GM23338 (cell line): ENCODE measurements at regions not wholly inside any gene's neighbourhood (a gene's known extent, or its start where the extent isn't known, plus 50 kb on each side); places are given as distances from the start of the nearest gene placed in this dataset.

ENCODE experiments used
- ATAC-seq: fragments of 200-7000 bp; cut with Tn5 transposase; 3 replicates; pipeline ENCODE4 v1.9.1; 2020
- DNase-seq: peaks from one replicate; pipeline ENCODE4 v3.0.0-alpha.2; 2015; ENCODE audit warnings: low spot score
- H2AFZ ChIP-seq: fragments of 200-600 bp; sonication (generic); 2 replicates; pipeline ENCODE4 v1.8.0; 2016; ENCODE audit warnings: antibody characterized with exemption, mild to moderate bottlenecking, moderate library complexity
- H3F3A ChIP-seq: fragments of 200-600 bp; sonication (generic); replicated peaks from 2 replicates; pipeline ENCODE4 v1.8.0; 2017; ENCODE audit warnings: antibody characterized with exemption, mixed run types, low read depth
- H3K27ac ChIP-seq: fragments of 200-600 bp; sonication (generic); 2 replicates; pipeline ENCODE4 v1.6.1; 2016; ENCODE audit warnings: low read depth
- H3K27me3 ChIP-seq: fragments of 200-600 bp; sonication (generic); 2 replicates; pipeline ENCODE4 v1.8.0; 2016; ENCODE audit warnings: mild to moderate bottlenecking, mixed run types, moderate library complexity; ENCODE audit not compliant: insufficient read depth
- H3K36me3 ChIP-seq: fragments of 200-600 bp; sonication (generic); 2 replicates; pipeline ENCODE4 v1.8.0; 2016; ENCODE audit warnings: mild to moderate bottlenecking; ENCODE audit not compliant: insufficient read depth
- H3K4me1 ChIP-seq: fragments of 200-600 bp; sonication (generic); 2 replicates; pipeline ENCODE4 v1.8.0; 2016; ENCODE audit warnings: mild to moderate bottlenecking, moderate library complexity; ENCODE audit not compliant: insufficient read depth
- H3K4me2 ChIP-seq: fragments of 200-600 bp; sonication (generic); 2 replicates; pipeline ENCODE4 v1.7.1; 2017; ENCODE audit warnings: mixed run types
- H3K4me3 ChIP-seq: fragments of 200-600 bp; sonication (generic); 2 replicates; pipeline ENCODE4 v1.6.1; 2016; ENCODE audit warnings: mixed run types
- H3K79me2 ChIP-seq: fragments of 200-600 bp; sonication (generic); replicated peaks from 2 replicates; pipeline ENCODE4 v1.8.0; 2017; ENCODE audit warnings: mild to moderate bottlenecking; ENCODE audit not compliant: insufficient read depth
- H3K9me2 ChIP-seq: fragments of 200-600 bp; sonication (generic); 2 replicates; pipeline ENCODE4 v1.8.0; 2017; ENCODE audit not compliant: insufficient read depth
- H4K20me1 ChIP-seq: fragments of 200-600 bp; sonication (generic); replicated peaks from 2 replicates; pipeline ENCODE4 v1.8.0; 2017; ENCODE audit warnings: mild to moderate bottlenecking; ENCODE audit not compliant: insufficient read depth
- H3K27ac Mint-ChIP-seq: 2 replicates; pipeline ENCODE4 v1.8.0; 2020; ENCODE audit warnings: inconsistent platforms, mild to moderate bottlenecking, moderate library complexity, mixed read lengths
- H3K27me3 Mint-ChIP-seq: 3 replicates; pipeline ENCODE4 v1.8.0; 2022; ENCODE audit warnings: low read depth, mild to moderate bottlenecking, moderate library complexity, mixed read lengths, inconsistent platforms; ENCODE audit not compliant: insufficient read depth, poor library complexity
- H3K36me3 Mint-ChIP-seq: 3 replicates; pipeline ENCODE4 v1.8.0; 2021; ENCODE audit warnings: low read depth, mild to moderate bottlenecking, inconsistent platforms, moderate library complexity, mixed read lengths
- H3K4me1 Mint-ChIP-seq: 3 replicates; pipeline ENCODE4 v1.8.0; 2020; ENCODE audit warnings: mild to moderate bottlenecking, inconsistent platforms, mixed read lengths
- H3K4me3 Mint-ChIP-seq: 3 replicates; pipeline ENCODE4 v1.8.0; 2021; ENCODE audit warnings: moderate library complexity, mild to moderate bottlenecking, inconsistent platforms, mixed read lengths
- H3K9me3 Mint-ChIP-seq: 3 replicates; pipeline ENCODE4 v1.8.0; 2020; ENCODE audit warnings: moderate library complexity, mild to moderate bottlenecking, inconsistent platforms, mixed read lengths
- CREB1 ChIP-seq: fragments of 250-450 bp; sonication (Bioruptor Pico); IDR thresholded peaks from 2 replicates; pipeline ENCODE4 v1.5.0; 2020; ENCODE audit warnings: low read depth, mild to moderate bottlenecking, moderate library complexity
- ETS1 ChIP-seq: IDR thresholded peaks from 2 replicates; pipeline ENCODE4 v1.6.1; 2016; ENCODE audit warnings: antibody characterized with exemption
- EZH2 ChIP-seq: fragments of 200-600 bp; sonication (generic); IDR thresholded peaks from one replicate; pipeline ENCODE4 v1.8.0; 2017; ENCODE audit warnings: antibody characterized with exemption, mild to moderate bottlenecking, low read depth; ENCODE audit not compliant: unreplicated experiment
- POLR2AphosphoS5 ChIP-seq: IDR thresholded peaks from 2 replicates; pipeline ENCODE4 v1.6.1; 2016; ENCODE audit warnings: antibody characterized with exemption, low read depth
- REST ChIP-seq: IDR thresholded peaks from one replicate; pipeline ENCODE4 v1.6.1; 2018; ENCODE audit warnings: antibody characterized with exemption; ENCODE audit not compliant: unreplicated experiment
- STAT1 ChIP-seq: IDR thresholded peaks from one replicate; pipeline ENCODE4 v1.6.1; 2016; ENCODE audit warnings: antibody characterized with exemption; ENCODE audit not compliant: unreplicated experiment
- ZNF114 ChIP-seq: fragments of 250-450 bp; sonication (Bioruptor Pico); IDR thresholded peaks from 2 replicates; pipeline ENCODE4 v1.5.0; 2020; ENCODE audit warnings: mild to moderate bottlenecking, moderate library complexity
- ZNF331 ChIP-seq: fragments of 250-450 bp; sonication (Bioruptor Pico); IDR thresholded peaks from 2 replicates; pipeline ENCODE4 v1.5.0; 2020; ENCODE audit warnings: low read depth, mild to moderate bottlenecking, moderate library complexity
- TF ChIP-seq, protein P1 (sequence below), 2 experiments: fragments of 200-600 bp in 1 of 2; sonication (generic) in 1 of 2; conservative IDR thresholded peaks; 2 replicates each; pipeline versions ENCODE4 v1.5.1 to v1.6.1; 2016 to 2017; ENCODE audit warnings: antibody characterized with exemption in 2 of 2, low read depth in 2 of 2, mild to moderate bottlenecking in 2 of 2, moderate library complexity in 1 of 2
- TF ChIP-seq, protein P2 (sequence below): fragments of 250-450 bp; sonication (Bioruptor Pico); IDR thresholded peaks from 2 replicates; pipeline ENCODE4 v1.5.0; 2020; ENCODE audit warnings: mild to moderate bottlenecking, moderate library complexity

DNA sequence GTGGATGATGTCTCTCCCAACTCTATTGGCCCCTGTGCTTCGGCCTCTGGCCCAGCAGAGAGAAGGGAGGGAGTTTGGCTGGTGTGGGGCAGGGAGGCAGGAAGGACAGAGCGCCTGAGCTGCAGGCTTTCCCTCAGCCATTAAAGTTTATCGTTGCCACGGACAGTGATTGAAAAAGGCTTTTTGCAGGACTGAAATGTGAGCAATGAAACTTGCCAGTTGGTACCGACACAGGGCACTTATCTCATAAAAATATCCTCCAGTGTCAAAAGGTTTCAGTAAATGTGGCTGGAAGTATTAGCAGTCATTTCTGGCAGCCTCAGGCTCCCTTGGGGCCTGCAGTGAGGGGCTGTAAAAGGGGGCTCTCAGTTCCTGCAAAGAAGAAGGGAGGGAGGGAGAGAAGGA lies 169.2 kb downstream of the GLI2 start (continued):
- no peak for TF ChIP-seq ZNF331 (CRISPR knock-in tag)
- TF ChIP-seq ETS1 = no peak
- TF ChIP-seq, protein P1, sequence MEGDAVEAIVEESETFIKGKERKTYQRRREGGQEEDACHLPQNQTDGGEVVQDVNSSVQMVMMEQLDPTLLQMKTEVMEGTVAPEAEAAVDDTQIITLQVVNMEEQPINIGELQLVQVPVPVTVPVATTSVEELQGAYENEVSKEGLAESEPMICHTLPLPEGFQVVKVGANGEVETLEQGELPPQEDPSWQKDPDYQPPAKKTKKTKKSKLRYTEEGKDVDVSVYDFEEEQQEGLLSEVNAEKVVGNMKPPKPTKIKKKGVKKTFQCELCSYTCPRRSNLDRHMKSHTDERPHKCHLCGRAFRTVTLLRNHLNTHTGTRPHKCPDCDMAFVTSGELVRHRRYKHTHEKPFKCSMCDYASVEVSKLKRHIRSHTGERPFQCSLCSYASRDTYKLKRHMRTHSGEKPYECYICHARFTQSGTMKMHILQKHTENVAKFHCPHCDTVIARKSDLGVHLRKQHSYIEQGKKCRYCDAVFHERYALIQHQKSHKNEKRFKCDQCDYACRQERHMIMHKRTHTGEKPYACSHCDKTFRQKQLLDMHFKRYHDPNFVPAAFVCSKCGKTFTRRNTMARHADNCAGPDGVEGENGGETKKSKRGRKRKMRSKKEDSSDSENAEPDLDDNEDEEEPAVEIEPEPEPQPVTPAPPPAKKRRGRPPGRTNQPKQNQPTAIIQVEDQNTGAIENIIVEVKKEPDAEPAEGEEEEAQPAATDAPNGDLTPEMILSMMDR (conservative IDR thresholded peaks at IDR 0.05; ENCODE audit: low read depth in 2 of 2) = no peak
- TF ChIP-seq POLR2AphosphoS5 = no peak
- TF ChIP-seq CREB1 (CRISPR knock-in tag) = no peak
- TF ChIP-seq ZNF114 (CRISPR knock-in tag) = no peak
- no peak for TF ChIP-seq STAT1

GRCh38 chr2:120905298-120905697 lies 169.6 kb downstream of the GLI2 start:
- Mint-ChIP-seq H3K9me3 (no peaks in the 10 kb centered on the region; the same call in 2 of the 3 replicates), H3K27me3 (peaks cover 11% of the 10 kb centered on the region), H3K36me3 (peaks cover 3% of the 10 kb centered on the region; the same call in 1 of the 3 replicates), H3K27ac (no peak overlapping the region), H3K4me3 (no peak overlapping the region), H3K4me1 (peaks cover 42% of the 10 kb centered on the region)
- no peaks in the 10 kb centered on the region for H3K9me2 ChIP-seq
- no peak overlapping the region for H3K27ac ChIP-seq
- ATAC-seq = no peak
- H3K4me3 ChIP-seq = no peak overlapping the region
- peaks cover 15% of the 10 kb centered on the region for H3K4me1 ChIP-seq
- H3K36me3 ChIP-seq = no peaks in the 10 kb centered on the region
- H3K4me2 ChIP-seq = no peak overlapping the region
- no peak for DNase-seq
- H2AFZ ChIP-seq = no peak overlapping the region
- no peaks in the 10 kb centered on the region for H3F3A ChIP-seq
- no peaks in the 10 kb centered on the region for H3K27me3 ChIP-seq
- peaks cover 29% of the 10 kb centered on the region for H4K20me1 ChIP-seq
- peaks cover 25% of the 10 kb centered on the region for H3K79me2 ChIP-seq
- TF ChIP-seq REST (no peak), STAT1 (no peak), CREB1 (CRISPR knock-in tag) (no peak), ZNF114 (CRISPR knock-in tag) (no peak), EZH2 (no peak), ZNF331 (CRISPR knock-in tag) (no peak)
- TF ChIP-seq, protein P1 (conservative IDR thresholded peaks at IDR 0.05; ENCODE audit: low read depth in 2 of 2) = no peak
- TF ChIP-seq, protein P2, sequence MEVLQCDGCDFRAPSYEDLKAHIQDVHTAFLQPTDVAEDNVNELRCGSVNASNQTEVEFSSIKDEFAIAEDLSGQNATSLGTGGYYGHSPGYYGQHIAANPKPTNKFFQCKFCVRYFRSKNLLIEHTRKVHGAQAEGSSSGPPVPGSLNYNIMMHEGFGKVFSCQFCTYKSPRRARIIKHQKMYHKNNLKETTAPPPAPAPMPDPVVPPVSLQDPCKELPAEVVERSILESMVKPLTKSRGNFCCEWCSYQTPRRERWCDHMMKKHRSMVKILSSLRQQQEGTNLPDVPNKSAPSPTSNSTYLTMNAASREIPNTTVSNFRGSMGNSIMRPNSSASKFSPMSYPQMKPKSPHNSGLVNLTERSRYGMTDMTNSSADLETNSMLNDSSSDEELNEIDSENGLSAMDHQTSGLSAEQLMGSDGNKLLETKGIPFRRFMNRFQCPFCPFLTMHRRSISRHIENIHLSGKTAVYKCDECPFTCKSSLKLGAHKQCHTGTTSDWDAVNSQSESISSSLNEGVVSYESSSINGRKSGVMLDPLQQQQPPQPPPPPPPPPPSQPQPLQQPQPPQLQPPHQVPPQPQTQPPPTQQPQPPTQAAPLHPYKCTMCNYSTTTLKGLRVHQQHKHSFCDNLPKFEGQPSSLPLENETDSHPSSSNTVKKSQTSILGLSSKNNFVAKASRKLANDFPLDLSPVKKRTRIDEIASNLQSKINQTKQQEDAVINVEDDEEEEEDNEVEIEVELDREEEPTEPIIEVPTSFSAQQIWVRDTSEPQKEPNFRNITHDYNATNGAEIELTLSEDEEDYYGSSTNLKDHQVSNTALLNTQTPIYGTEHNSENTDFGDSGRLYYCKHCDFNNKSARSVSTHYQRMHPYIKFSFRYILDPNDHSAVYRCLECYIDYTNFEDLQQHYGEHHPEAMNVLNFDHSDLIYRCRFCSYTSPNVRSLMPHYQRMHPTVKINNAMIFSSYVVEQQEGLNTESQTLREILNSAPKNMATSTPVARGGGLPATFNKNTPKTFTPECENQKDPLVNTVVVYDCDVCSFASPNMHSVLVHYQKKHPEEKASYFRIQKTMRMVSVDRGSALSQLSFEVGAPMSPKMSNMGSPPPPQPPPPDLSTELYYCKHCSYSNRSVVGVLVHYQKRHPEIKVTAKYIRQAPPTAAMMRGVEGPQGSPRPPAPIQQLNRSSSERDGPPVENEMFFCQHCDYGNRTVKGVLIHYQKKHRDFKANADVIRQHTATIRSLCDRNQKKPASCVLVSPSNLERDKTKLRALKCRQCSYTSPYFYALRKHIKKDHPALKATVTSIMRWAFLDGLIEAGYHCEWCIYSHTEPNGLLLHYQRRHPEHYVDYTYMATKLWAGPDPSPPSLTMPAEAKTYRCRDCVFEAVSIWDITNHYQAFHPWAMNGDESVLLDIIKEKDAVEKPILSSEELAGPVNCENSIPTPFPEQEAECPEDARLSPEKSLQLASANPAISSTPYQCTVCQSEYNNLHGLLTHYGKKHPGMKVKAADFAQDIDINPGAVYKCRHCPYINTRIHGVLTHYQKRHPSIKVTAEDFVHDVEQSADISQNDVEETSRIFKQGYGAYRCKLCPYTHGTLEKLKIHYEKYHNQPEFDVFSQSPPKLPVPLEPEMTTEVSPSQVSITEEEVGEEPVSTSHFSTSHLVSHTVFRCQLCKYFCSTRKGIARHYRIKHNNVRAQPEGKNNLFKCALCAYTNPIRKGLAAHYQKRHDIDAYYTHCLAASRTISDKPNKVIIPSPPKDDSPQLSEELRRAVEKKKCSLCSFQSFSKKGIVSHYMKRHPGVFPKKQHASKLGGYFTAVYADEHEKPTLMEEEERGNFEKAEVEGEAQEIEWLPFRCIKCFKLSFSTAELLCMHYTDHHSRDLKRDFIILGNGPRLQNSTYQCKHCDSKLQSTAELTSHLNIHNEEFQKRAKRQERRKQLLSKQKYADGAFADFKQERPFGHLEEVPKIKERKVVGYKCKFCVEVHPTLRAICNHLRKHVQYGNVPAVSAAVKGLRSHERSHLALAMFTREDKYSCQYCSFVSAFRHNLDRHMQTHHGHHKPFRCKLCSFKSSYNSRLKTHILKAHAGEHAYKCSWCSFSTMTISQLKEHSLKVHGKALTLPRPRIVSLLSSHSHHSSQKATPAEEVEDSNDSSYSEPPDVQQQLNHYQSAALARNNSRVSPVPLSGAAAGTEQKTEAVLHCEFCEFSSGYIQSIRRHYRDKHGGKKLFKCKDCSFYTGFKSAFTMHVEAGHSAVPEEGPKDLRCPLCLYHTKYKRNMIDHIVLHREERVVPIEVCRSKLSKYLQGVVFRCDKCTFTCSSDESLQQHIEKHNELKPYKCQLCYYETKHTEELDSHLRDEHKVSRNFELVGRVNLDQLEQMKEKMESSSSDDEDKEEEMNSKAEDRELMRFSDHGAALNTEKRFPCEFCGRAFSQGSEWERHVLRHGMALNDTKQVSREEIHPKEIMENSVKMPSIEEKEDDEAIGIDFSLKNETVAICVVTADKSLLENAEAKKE = no peak
